ENCODE measurements at regions not wholly inside any gene's neighbourhood (a gene's known extent, or its start where the extent isn't known, plus 50 kb on each side); places are given as distances from the start of the nearest gene placed in this dataset.

- DNase-seq (ENCODE audit: low spot score) (no peak), ATAC-seq (ENCODE audit: low FRiP score) (no peak)
- TF ChIP-seq, protein P1, sequence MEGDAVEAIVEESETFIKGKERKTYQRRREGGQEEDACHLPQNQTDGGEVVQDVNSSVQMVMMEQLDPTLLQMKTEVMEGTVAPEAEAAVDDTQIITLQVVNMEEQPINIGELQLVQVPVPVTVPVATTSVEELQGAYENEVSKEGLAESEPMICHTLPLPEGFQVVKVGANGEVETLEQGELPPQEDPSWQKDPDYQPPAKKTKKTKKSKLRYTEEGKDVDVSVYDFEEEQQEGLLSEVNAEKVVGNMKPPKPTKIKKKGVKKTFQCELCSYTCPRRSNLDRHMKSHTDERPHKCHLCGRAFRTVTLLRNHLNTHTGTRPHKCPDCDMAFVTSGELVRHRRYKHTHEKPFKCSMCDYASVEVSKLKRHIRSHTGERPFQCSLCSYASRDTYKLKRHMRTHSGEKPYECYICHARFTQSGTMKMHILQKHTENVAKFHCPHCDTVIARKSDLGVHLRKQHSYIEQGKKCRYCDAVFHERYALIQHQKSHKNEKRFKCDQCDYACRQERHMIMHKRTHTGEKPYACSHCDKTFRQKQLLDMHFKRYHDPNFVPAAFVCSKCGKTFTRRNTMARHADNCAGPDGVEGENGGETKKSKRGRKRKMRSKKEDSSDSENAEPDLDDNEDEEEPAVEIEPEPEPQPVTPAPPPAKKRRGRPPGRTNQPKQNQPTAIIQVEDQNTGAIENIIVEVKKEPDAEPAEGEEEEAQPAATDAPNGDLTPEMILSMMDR (IDR thresholded peaks at IDR 0.05), result no peak
These were observed 2047.1 kb downstream of the SUCLG1 start for GRCh38 chr2:82412021-82412420.

GRCh38 chr2:82411071-82411470 lies 2048.0 kb downstream of the SUCLG1 start:
- DNase-seq (ENCODE audit: low spot score) (no peak), ATAC-seq (ENCODE audit: low FRiP score) (no peak)
- TF ChIP-seq, protein P1 (IDR thresholded peaks at IDR 0.05), result no peak

- TF ChIP-seq, protein P1 (IDR thresholded peaks at IDR 0.05), result no peak
- DNase-seq (ENCODE audit: low spot score) (no peak), ATAC-seq (ENCODE audit: low FRiP score) (no peak)
These were observed 2063.5 kb downstream of the SUCLG1 start for GRCh38 chr2:82395531-82395930.

DNA sequence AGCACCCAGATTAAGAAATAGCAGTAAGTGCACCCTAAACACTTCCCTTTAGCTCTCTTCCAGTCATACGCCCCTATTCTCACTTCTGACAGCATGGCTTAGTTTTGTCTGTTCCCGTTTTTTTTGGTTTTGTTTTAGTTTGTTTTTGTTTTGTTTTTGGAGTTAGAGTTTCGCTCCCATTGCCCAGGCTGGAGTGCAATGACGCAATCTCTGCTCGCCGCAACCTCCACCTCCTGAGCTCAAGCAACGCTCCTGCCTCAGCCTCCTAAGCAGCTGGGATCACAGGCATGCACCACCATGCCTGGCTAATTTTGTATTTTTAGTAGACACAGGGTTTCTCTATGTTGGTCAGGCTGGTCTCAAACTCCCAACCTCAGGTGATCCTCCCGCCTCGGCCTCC lies 2067.7 kb downstream of the SUCLG1 start:
- TF ChIP-seq, protein P1 (IDR thresholded peaks at IDR 0.05), result no peak
- ATAC-seq (ENCODE audit: low FRiP score) (no peak), DNase-seq (ENCODE audit: low spot score) (no peak)

DNA sequence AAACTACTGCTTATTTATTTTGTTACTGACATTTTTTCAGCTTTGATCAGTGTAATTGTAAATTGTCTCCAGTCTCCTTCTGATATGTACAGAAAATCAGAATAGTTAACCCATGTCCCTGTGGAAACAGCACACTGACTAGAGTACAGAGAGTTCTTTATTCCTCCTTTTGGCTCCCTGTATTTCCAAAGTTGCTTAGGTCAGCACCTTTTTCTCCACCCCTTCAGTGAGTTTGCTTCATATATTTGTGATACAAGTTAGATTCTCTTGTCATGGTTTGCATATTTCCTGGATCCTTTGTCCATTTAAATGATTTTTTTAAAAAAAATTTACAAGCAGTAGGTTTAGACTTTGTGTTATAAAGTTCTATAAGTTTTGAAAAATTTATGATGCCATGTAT lies 2051.1 kb upstream of the LRRTM1 start:
- no peak for DNase-seq (ENCODE audit: low spot score)
- TF ChIP-seq, protein P1 (IDR thresholded peaks at IDR 0.05), result no peak

DNA sequence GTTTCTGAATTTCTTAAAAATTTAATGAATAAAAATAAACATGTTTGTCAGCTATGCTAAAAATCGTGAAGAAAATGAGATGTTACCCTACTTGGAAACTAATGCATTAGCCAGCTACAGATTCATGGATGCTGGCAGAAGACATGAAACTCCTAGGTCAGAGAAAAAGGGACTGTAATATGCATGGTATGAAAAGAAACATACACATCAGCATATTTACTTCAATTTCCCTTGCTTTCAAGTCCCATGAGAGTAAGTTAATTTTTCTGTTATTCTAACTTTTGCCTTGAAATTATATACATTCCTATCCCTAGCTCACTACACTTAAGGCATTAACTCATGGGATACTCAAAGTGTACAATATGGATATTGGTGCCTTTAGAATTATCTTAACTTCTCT lies 2041.4 kb upstream of the LRRTM1 start:
- TF ChIP-seq, protein P1 (IDR thresholded peaks at IDR 0.05), result no peak
- no peak for DNase-seq (ENCODE audit: low spot score)
- no peak for ATAC-seq (ENCODE audit: low FRiP score)

More for the DNA sequence above, 2051.1 kb upstream of the LRRTM1 start:
- no peak for ATAC-seq (ENCODE audit: low FRiP score)

- TF ChIP-seq, protein P1 (IDR thresholded peaks at IDR 0.05), result no peak
These were observed 2040.1 kb upstream of the LRRTM1 start for GRCh38 chr2:82344670-82345069.

More at GRCh38 chr2:82344670-82345069, 2040.1 kb upstream of the LRRTM1 start:
- no peak for ATAC-seq (ENCODE audit: low FRiP score)
- no peak for DNase-seq (ENCODE audit: low spot score)

All from omental fat pad (tissue), 3 donors.